Fibroblast of skin of abdomen (primary cell): ENCODE measurements at regions not wholly inside any gene's neighbourhood (a gene's known extent, or its start where the extent isn't known, plus 50 kb on each side); places are given as distances from the start of the nearest gene placed in this dataset.

Source experiments
- DNase-seq: peaks from one replicate; pipeline ENCODE4 v3.0.0-alpha.2; 2013

GRCh38 chr6:91879386-91879995, 1292.6 kb upstream of the MAP3K7 start:
- no peak for DNase-seq

DNA sequence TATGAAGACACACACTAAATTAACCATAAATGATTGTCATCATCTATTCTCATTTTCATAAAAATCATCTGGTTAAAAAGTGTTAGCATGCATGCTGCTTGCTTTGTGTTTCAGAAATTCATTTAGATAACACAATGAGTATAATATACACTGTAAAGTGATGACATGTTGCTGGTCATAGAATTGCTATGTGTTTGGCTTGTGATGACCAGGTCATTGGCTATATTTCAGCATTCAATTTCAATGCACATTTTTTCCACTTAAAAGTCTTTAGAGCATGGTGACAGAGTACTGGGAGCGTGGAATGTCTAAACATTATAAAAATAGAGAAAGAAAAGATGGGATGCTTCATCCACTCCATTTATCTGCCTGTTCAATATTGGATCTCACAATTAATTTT, 1291.1 kb upstream of the MAP3K7 start:
- DNase-seq = no peak

GRCh38 chr6:91874971-91875370, 1288.1 kb upstream of the MAP3K7 start:
- DNase-seq = no peak

- no peak for DNase-seq
Observed at GRCh38 chr6:91868539-91869202, 1281.8 kb upstream of the MAP3K7 start.

- peak; percentile 9 for DNase-seq
Observed at GRCh38 chr6:91865889-91866288, 1279.0 kb upstream of the MAP3K7 start.

GRCh38 chr6:91864911-91865310, 1278.0 kb upstream of the MAP3K7 start:
- DNase-seq = no peak

DNA sequence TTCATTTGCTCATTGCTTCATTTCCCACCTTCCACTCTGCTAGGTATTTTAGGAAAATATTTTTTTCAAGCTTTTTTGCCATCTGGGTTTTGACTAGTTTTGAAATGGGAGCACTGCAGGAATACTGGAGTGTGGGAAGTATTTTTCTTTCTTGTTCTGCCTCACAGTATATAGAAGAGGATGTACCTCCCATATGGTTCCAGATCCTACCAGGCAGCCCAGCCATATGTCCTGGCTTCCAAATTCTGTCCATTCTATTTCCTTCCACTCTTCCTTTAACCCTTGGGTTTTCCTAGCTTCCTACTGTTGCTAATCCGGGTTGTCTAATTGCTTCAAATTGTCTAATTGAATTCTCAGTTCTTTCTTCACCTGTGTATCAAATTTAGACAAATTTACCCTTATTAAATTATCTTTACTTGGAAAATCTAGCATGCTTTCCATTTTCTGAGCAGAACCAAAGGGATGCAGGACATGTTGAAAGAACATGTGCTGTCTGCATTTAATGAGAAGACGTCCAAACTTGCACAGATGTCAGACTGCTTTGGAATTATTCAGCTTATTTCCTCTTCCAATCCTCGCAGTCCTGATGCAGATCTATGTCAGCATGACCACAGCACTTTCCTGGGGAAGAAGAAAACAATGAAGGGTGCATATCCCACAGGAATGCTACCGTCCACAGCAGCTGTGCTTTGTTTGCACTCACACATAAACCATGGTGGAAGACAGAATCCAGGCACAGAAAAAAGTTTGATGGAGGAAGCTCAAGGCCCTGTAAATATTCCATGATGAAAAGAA, 1273.9 kb upstream of the MAP3K7 start:
- DNase-seq = peak; percentile 79

DNA sequence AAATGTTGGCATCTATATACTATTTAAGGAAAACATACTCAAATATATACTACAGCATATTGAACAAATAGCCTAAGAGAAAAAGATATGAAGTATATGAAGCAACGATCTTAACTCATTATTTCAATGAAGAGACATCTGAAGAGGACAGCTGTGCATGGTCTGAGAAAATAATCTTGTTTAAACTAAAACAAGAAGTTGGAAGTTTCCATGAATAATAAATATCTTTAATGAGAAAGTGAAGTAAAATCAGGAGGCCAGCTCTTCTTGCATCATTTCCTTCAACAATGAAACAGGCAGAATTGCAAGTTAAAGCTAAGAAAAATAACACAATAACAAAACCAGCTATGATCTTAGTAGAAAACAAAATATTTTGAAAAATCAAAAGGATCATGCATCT, 1265.4 kb upstream of the MAP3K7 start:
- DNase-seq = no peak

- DNase-seq = no peak
Observed at GRCh38 chr6:91834813-91835212, 1247.9 kb upstream of the MAP3K7 start.

DNA sequence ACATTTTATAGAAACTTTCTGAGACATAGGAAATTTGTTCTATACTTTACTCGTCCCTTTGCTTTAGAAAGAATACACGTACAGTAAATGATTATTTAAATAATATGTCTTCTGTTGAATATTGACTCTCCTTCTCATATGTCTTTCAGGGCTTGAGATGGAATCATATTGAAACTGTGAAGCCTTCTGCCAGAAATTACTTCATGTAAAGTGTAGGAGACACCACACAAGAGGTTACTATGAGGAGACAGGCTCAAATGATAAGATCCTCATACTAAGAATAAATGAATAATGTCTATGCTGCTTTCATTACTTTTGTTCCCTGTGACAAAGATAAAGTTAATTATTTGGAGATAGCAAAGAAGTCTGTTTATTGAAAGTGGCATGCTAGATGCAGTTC, 1240.3 kb upstream of the MAP3K7 start:
- DNase-seq = no peak

GRCh38 chr6:91826128-91826527, 1239.3 kb upstream of the MAP3K7 start:
- DNase-seq = no peak

- peak; percentile 51 for DNase-seq
Observed at GRCh38 chr6:91824331-91824730, 1237.5 kb upstream of the MAP3K7 start.

DNA sequence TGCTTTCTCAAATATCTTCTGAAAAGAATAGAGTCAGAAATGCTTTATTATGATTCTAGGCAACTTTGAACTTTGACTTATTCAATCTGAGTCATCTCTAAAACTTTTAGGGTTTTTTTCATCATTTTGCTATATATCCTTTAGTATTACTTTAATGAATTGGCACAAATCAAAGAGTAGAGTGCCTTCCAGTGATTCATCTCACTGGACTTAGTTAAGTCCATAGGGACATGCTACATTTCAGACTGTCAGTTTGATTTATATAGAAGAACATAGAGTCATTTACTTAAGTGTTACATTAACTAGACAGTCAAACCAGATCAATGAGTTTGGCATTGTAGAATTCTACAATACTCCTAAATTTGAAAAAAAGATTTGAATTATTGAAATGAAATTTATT, 1235.7 kb upstream of the MAP3K7 start:
- peak; percentile 31 for DNase-seq

DNA sequence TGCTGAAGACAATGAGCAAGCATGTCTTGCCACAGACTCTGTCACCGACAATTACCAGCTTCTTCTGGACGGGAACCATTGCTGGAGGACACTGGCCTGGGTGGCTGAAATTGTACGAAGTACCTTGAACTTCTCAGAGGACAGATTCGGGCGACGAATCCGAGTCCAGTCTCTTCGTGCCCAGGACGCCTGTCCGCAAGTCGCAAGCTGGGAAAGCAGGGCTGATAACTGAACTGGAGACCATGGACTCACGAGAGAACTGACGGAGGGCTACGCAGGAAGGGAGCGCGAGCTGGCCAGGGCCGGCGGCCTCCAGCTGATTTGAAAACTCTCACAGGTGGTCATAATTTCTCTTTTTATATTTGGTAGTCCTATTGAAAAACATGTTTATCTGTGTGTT, 1229.5 kb upstream of the MAP3K7 start:
- no peak for DNase-seq

DNA sequence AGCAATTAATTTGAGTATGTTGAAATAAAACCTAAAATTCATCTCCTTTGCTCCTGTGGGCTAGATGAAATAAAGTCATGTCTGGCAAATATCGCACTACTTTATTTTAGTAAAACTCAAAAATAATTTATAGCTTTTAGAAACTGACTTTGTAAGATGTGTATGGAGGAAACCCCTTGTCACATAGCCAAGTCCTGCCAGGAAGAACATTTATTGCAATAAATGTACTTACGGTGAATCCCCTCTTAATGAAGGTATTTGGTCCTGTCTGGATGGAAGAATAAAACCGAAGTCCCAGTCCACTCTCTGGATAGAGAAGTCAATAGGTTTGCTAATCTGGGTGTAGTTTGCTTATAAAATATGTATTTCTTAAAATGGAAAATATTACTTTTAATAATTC, 1226.8 kb upstream of the MAP3K7 start:
- no peak for DNase-seq

- peak; percentile 45 for DNase-seq
Observed at GRCh38 chr6:91812596-91813274, 1225.9 kb upstream of the MAP3K7 start.

- DNase-seq = no peak
Observed at GRCh38 chr6:91804981-91805380, 1218.1 kb upstream of the MAP3K7 start.

GRCh38 chr6:91802431-91802830, 1215.6 kb upstream of the MAP3K7 start:
- DNase-seq = no peak

DNA sequence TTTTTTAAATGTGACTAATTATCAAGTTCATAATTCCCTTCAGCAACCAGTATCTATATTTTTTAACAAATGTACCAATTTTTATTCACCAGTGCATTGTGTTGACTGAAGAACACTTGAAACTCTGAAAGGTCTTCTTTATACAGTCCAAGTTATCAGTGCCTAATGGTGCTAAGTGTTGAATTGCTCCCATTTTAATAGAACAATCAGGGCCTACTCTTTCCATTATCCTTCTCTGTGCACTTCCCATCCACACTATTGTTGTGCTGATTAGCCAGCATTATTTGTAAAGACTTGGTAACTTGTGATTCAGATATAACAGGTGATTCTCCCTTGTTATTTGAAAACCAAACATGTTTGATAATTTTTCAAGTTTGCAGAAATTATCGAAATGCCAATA, 1209.7 kb upstream of the MAP3K7 start:
- DNase-seq = no peak

- DNase-seq = no peak
Observed at GRCh38 chr6:91788501-91788900, 1201.6 kb upstream of the MAP3K7 start.

GRCh38 chr6:91786474-91787184, 1199.8 kb upstream of the MAP3K7 start:
- DNase-seq = no peak

DNA sequence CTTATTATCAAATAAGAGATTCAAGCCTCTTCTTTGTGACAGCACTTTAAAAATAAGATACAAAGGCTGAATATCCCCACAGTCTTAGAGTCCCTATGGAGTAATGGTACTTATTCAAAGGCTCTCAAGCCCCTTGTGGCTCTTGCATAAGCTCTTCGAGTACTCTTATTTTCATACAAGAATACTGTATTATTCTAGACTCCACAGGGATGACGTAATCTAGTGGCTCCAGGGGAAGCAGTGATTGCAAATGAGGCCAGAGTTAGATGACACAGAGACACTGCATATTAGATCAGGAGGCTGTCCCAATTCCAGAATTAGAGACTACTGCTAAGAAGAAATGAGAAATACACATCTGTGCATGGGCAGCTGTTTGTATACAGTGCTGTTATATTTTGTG, 1195.9 kb upstream of the MAP3K7 start:
- DNase-seq = no peak

GRCh38 chr6:91781946-91782345, 1195.1 kb upstream of the MAP3K7 start:
- no peak for DNase-seq
